H1 (cell line): ENCODE measurements at regions not wholly inside any gene's neighbourhood (a gene's known extent, or its start where the extent isn't known, plus 50 kb on each side); places are given as distances from the start of the nearest gene placed in this dataset.

ENCODE experiments used
- CTCF ChIA-PET: fragments of 300-600 bp; sonication (Branson Sonifier 250); formaldehyde crosslinking; loops from one replicate; lab custom pipeline; 2021; ENCODE audit not compliant: partially characterized antibody; lab: Charles Lee
- POLR2A ChIA-PET: fragments of 300-600 bp; sonication (Branson Sonifier 250); formaldehyde crosslinking; loops from one replicate; lab custom pipeline; 2021; ENCODE audit warnings: inconsistent platforms; ENCODE audit not compliant: partially characterized antibody; lab: Charles Lee
- DNase-seq, 2 experiments: peaks; one replicate each; pipeline versions ENCODE4 v3.0.0 to v3.0.0-alpha.2; 2010 to 2022; ENCODE audit warnings: low spot score in 2 of 2, low read depth in 1 of 2, mixed read lengths in 1 of 2
- FAIRE-seq: peaks from 2 replicates; lab custom pipeline; 2011; peaks lifted over from hg19 to GRCh38; lab: Jason Lieb, UNC
- H2AFZ ChIP-seq: 2 replicates; pipeline ENCODE4 v1.8.1; 2012; ENCODE audit warnings: low read length, inconsistent platforms
- H2AK5ac ChIP-seq: 2 replicates; pipeline ENCODE4 v1.6.1; 2013; ENCODE audit warnings: low read depth, low read length
- H2BK120ac ChIP-seq: replicated peaks from 2 replicates; pipeline ENCODE3; 2013; ENCODE audit warnings: low read depth, low read length, inconsistent platforms
- H2BK12ac ChIP-seq: 2 replicates; pipeline ENCODE4 v1.6.1; 2013; ENCODE audit warnings: low read depth, low read length
- H2BK15ac ChIP-seq: 2 replicates; pipeline ENCODE4 v1.6.1; 2013; ENCODE audit warnings: low read length
- H2BK20ac ChIP-seq: 2 replicates; pipeline ENCODE4 v1.6.1; 2013; ENCODE audit warnings: low read length
- H2BK5ac ChIP-seq: 2 replicates; pipeline ENCODE4 v1.6.1; 2013; ENCODE audit warnings: low read depth, low read length
- H3K14ac ChIP-seq: 2 replicates; pipeline ENCODE4 v1.6.1; 2013; ENCODE audit warnings: inconsistent platforms; ENCODE audit not compliant: insufficient read length
- H3K18ac ChIP-seq: 2 replicates; pipeline ENCODE4 v1.6.1; 2013; ENCODE audit warnings: low read length; ENCODE audit errors: extremely low read depth
- H3K23ac ChIP-seq: 2 replicates; pipeline ENCODE4 v1.6.1; 2013; ENCODE audit warnings: inconsistent platforms; ENCODE audit not compliant: insufficient read length
- H3K23me2 ChIP-seq: 2 replicates; pipeline ENCODE4 v1.6.1; 2013; ENCODE audit warnings: low read depth, low read length
- H3K27ac ChIP-seq: 2 replicates; pipeline ENCODE4 v1.6.1; 2011; ENCODE audit warnings: low read depth, low read length, inconsistent platforms
- H3K27me3 ChIP-seq, 4 experiments: replicated peaks in 1 of 4; 1 replicate in 1 of 4; 2 replicates in 3 of 4; pipeline versions ENCODE4 v1.6.1 to v1.8.1; 2011 to 2013; ENCODE audit warnings: low read length in 3 of 4, mild to moderate bottlenecking in 3 of 4, inconsistent platforms in 2 of 4, mixed read lengths in 2 of 4, moderate library complexity in 1 of 4; ENCODE audit not compliant: control insufficient read depth in 3 of 4, insufficient read depth in 3 of 4; ENCODE audit errors: extremely low read depth in 1 of 4
- H3K36me3 ChIP-seq, 4 experiments: 2 replicates each; pipeline versions ENCODE4 v1.6.1 to v1.8.1; 2011 to 2013; ENCODE audit warnings: mild to moderate bottlenecking in 4 of 4, low read length in 3 of 4, moderate library complexity in 2 of 4, control low read depth in 1 of 4, inconsistent platforms in 1 of 4; ENCODE audit not compliant: insufficient read depth in 4 of 4, control insufficient read depth in 2 of 4
- H3K4ac ChIP-seq: replicated peaks from 2 replicates; pipeline ENCODE3; 2013; ENCODE audit warnings: low read length, low read depth, mixed read lengths, inconsistent platforms; ENCODE audit not compliant: insufficient read length
- H3K4me1 ChIP-seq, 4 experiments: replicated peaks in 1 of 4; 1 replicate in 1 of 4; 2 replicates in 3 of 4; pipeline versions ENCODE4 v1.6.1 to v1.8.1; 2011 to 2013; ENCODE audit warnings: low read length in 3 of 4, inconsistent platforms in 2 of 4, mixed read lengths in 1 of 4; ENCODE audit not compliant: insufficient read depth in 4 of 4, control insufficient read depth in 3 of 4
- H3K4me2 ChIP-seq, 2 experiments: 2 replicates each; pipeline versions ENCODE4 v1.6.1 to v1.8.1; 2011 to 2013; ENCODE audit warnings: low read depth in 2 of 2, low read length in 2 of 2, control low read depth in 1 of 2, inconsistent platforms in 1 of 2, mild to moderate bottlenecking in 1 of 2; ENCODE audit not compliant: insufficient read depth in 1 of 2
- H3K4me3 ChIP-seq, 4 experiments: fragments of 200-600, 300-600 bp in 1 of 4; sonication (generic), shearing (Covaris generic), sonication (Bioruptor Twin) in 1 of 4; 2 replicates each; pipeline versions ENCODE4 v1.5.1 to v1.8.1; 2011 to 2016; ENCODE audit warnings: low read length in 4 of 4, low read depth in 3 of 4, control low read depth in 2 of 4, inconsistent platforms in 2 of 4, mild to moderate bottlenecking in 2 of 4, mixed read lengths in 1 of 4, moderate library complexity in 1 of 4; ENCODE audit not compliant: insufficient read depth in 2 of 4; ENCODE audit errors: extremely low read depth in 1 of 4
- H3K56ac ChIP-seq: replicated peaks from 2 replicates; pipeline ENCODE3; 2013; ENCODE audit warnings: low read depth, mild to moderate bottlenecking, mixed read lengths, low read length, inconsistent platforms; ENCODE audit not compliant: insufficient read length
- H3K79me1 ChIP-seq: 2 replicates; pipeline ENCODE4 v1.6.1; 2013; ENCODE audit warnings: low read depth, low read length, control low read depth
- H3K79me2 ChIP-seq, 2 experiments: 2 replicates each; pipeline versions ENCODE4 v1.6.1 to v1.8.1; 2012 to 2013; ENCODE audit warnings: low read length in 2 of 2, mild to moderate bottlenecking in 2 of 2, inconsistent platforms in 1 of 2; ENCODE audit not compliant: insufficient read depth in 2 of 2, control insufficient read depth in 1 of 2
- H3K9ac ChIP-seq, 4 experiments: replicated peaks in 1 of 4; 1 replicate in 1 of 4; 2 replicates in 3 of 4; pipeline versions ENCODE4 v1.6.1 to v1.8.1; 2011 to 2013; ENCODE audit warnings: low read depth in 3 of 4, low read length in 3 of 4, control low read depth in 2 of 4, mild to moderate bottlenecking in 2 of 4, moderate library complexity in 2 of 4, inconsistent platforms in 1 of 4; ENCODE audit errors: extremely low read depth in 1 of 4
- H3K9me3 ChIP-seq, 2 experiments: 2 replicates each; pipeline versions ENCODE4 v1.6.1 to v1.8.1; 2012 to 2013; ENCODE audit warnings: mild to moderate bottlenecking in 2 of 2, moderate library complexity in 2 of 2, control low read depth in 1 of 2, inconsistent platforms in 1 of 2, low read depth in 1 of 2, low read length in 1 of 2, mixed read lengths in 1 of 2; ENCODE audit not compliant: insufficient read depth in 2 of 2
- H4K20me1 ChIP-seq, 2 experiments: replicated peaks in 1 of 2; 2 replicates each; pipeline versions ENCODE3 to v1.8.1; 2011 to 2013; ENCODE audit warnings: inconsistent platforms in 2 of 2, low read length in 2 of 2, mild to moderate bottlenecking in 1 of 2; ENCODE audit not compliant: insufficient read depth in 2 of 2, control insufficient read depth in 1 of 2
- H4K5ac ChIP-seq: 2 replicates; pipeline ENCODE4 v1.6.1; 2013; ENCODE audit warnings: low read length, low read depth, mixed read lengths, inconsistent platforms; ENCODE audit not compliant: insufficient read length
- H4K8ac ChIP-seq: 2 replicates; pipeline ENCODE4 v1.8.0; 2013; ENCODE audit warnings: mild to moderate bottlenecking, moderate library complexity, low read length, inconsistent platforms; ENCODE audit not compliant: insufficient read depth; ENCODE audit errors: extremely low read depth
- H4K91ac ChIP-seq: replicated peaks from 2 replicates; pipeline ENCODE3; 2013; ENCODE audit warnings: low read length, mixed read lengths, inconsistent platforms; ENCODE audit not compliant: insufficient read length
- TAF7 ChIP-seq: optimal IDR thresholded peaks from 2 replicates; pipeline ENCODE3; 2011; ENCODE audit warnings: low read depth, mild to moderate bottlenecking, inconsistent platforms, low read length, moderate library complexity, borderline replicate concordance
- WGBS, 2 experiments: shearing (Covaris generic) in 1 of 2; methylation state at CpG; one replicate each; pipeline versions ENCODE4 v1.1.6 to v1.1.7; 2013 to 2015; ENCODE audit warnings: low lambda C conversion rate in 2 of 2, mixed read lengths in 2 of 2, inconsistent platforms in 1 of 2, low coverage in 1 of 2, missing lambda C conversion rate in 1 of 2; ENCODE audit not compliant: insufficient replicate concordance in 2 of 2, insufficient coverage in 1 of 2, insufficient read length in 1 of 2; ENCODE audit errors: extremely low coverage in 1 of 2, missing lambda C conversion rate in 1 of 2; 5-methylcytosine and 5-hydroxymethylcytosine counted together
- TF ChIP-seq, protein P1 (sequence below): IDR thresholded peaks from 2 replicates; pipeline ENCODE4 v1.6.1; 2011; ENCODE audit warnings: low read length, improper control_type of control experiment

DNA sequence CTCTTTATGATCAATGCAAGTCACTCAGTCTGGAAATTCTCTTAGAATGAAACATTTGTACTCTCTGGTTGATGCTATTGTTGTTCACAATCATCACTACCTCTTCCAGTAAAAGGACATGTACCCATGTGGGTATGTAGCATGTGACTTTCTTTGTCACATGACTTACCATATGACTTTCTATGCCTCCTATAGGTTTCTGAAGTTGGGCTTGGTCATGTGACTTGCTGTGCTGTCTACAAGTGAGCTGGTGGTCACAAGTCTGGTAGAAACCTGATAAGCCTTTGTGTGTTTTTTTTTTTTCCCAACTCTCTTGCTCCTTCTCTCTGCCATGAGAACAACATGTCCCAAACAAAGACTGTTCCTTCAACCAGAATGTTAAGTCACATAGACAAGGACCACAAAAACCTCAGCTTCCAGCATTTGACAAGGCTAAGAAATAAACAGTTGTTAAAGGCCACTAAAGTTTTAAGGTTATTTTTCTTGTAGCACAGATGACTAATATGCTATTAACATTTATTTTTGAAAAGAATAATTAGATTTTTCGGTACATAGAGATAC, 379.2 kb upstream of the SLC35B3 start:
- Histone ChIP-seq H3K9ac (no peak overlapping the region), H2AFZ (no peak overlapping the region; the same call in 1 of the 2 replicates), H3K79me1 (no peaks in the 10 kb centered on the region)

More for the DNA sequence above, 379.2 kb upstream of the SLC35B3 start:
- DNase-seq (no peak), FAIRE-seq (no peak)
- Histone ChIP-seq H2BK20ac (no peak overlapping the region), H3K36me3 (no peaks in the 10 kb centered on the region), H3K27me3 (peaks cover 0 to 1% (median 0%) of the 10 kb centered on the region in 4 experiments; a peak in 1 of 7 replicates), H2BK15ac (no peak overlapping the region), H3K79me2 (no peaks in the 10 kb centered on the region), H3K14ac (no peak overlapping the region), H3K18ac (no peak overlapping the region), H4K8ac (no peak overlapping the region), H2AK5ac (no peak overlapping the region), H3K9me3 (no peaks in the 10 kb centered on the region), H4K20me1 (no peaks in the 10 kb centered on the region), H3K56ac (no peak overlapping the region), H2BK12ac (no peak overlapping the region), H3K27ac (no peak overlapping the region), H3K23me2 (no peaks in the 10 kb centered on the region), H2BK120ac (no peak overlapping the region), H4K5ac (no peak overlapping the region), H3K4me2 (no peak overlapping the region), H3K4me1 (peaks cover 0 to 5% (median 0%) of the 10 kb centered on the region in 4 experiments; a peak in 1 of 7 replicates), H3K23ac (no peak overlapping the region), H2BK5ac (no peak overlapping the region), H3K4me3 (no peak overlapping the region), H4K91ac (no peak overlapping the region), H3K4ac (no peak overlapping the region)
- TF ChIP-seq, protein P1, sequence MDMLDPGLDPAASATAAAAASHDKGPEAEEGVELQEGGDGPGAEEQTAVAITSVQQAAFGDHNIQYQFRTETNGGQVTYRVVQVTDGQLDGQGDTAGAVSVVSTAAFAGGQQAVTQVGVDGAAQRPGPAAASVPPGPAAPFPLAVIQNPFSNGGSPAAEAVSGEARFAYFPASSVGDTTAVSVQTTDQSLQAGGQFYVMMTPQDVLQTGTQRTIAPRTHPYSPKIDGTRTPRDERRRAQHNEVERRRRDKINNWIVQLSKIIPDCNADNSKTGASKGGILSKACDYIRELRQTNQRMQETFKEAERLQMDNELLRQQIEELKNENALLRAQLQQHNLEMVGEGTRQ: peak; percentile 64
- no peak for TF ChIP-seq TAF7
- ChIA-PET CTCF (no interaction called here), POLR2A (interaction anchor here (0.6 kb wide), 1 partner anchor 15 kb away, joined by 3 read pairs; no protein-coding TSS in a partner anchor)
- 95% methylated on average over 1 of the region's 1 CpG; no CpG with 5 or more reads in 1 of the 2 experiments for WGBS, 2 experiments
